K562 (cell line): ENCODE measurements at regions not wholly inside any gene's neighbourhood (a gene's known extent, or its start where the extent isn't known, plus 50 kb on each side); places are given as distances from the start of the nearest gene placed in this dataset.

Experiments
- ATAC-seq: fragments of 200-7000 bp; cut with Tn5 transposase; 3 replicates; pipeline ENCODE4 v1.9.1; 2020; ENCODE audit warnings: moderate library complexity
- BruUV-seq: library from RNA; stranded (reverse); fragments of 400-500 nt; replicated peaks from 2 replicates; lab custom pipeline; 2021; lab: Mats Ljungman, UMichigan
- CTCF ChIA-PET: fragments of 300-600 bp; formaldehyde crosslinking; extraction: SDS; loops from one replicate; lab custom pipeline; 2021; ENCODE audit warnings: low intra/inter-chr PET ratio; lab: Yijun Ruan, JAX
- POLR2A ChIA-PET: fragments of 300-600, 350-650 bp; sonication (Branson Sonifier 250); formaldehyde crosslinking; extraction: SDS; loops from one replicate; lab custom pipeline; 2021; ENCODE audit warnings: antibody characterized with exemption, inconsistent platforms; lab: Yijun Ruan, JAX
- DNase-seq, 4 experiments: peaks; one replicate each; pipeline versions ENCODE4 v3.0.0 to v3.0.0-alpha.2; 2011 to 2018; ENCODE audit warnings: low spot score in 3 of 4, mixed read lengths in 3 of 4; ENCODE audit errors: extremely low read depth in 1 of 4
- FAIRE-seq: peaks from 2 replicates; lab custom pipeline; 2011; peaks lifted over from hg19 to GRCh38; lab: Jason Lieb, UNC
- H2AFZ ChIP-seq: 2 replicates; pipeline ENCODE4 v1.6.0; 2011; ENCODE audit warnings: low read depth, low read length, control low read depth, inconsistent platforms
- H3K27ac ChIP-seq: fragments of 200-600 bp; 3 replicates; pipeline ENCODE4 v1.8.0; 2011; ENCODE audit warnings: low read depth, mild to moderate bottlenecking, control low read depth, inconsistent platforms, low read length, moderate library complexity, mixed read lengths; ENCODE audit errors: extremely low read depth
- H3K27me3 ChIP-seq, 2 experiments: fragments of 300-600 bp in 1 of 2; 2 replicates in 1 of 2; 3 replicates in 1 of 2; pipeline versions ENCODE4 v1.6.0 to v1.8.0; 2011; ENCODE audit warnings: inconsistent platforms in 2 of 2, low read length in 2 of 2, mild to moderate bottlenecking in 1 of 2, mixed read lengths in 1 of 2, moderate library complexity in 1 of 2; ENCODE audit not compliant: control insufficient read depth in 2 of 2, insufficient read depth in 2 of 2
- H3K36me3 ChIP-seq: fragments of 300-600 bp; 3 replicates; pipeline ENCODE4 v1.8.0; 2011; ENCODE audit warnings: mild to moderate bottlenecking, low read length, inconsistent platforms; ENCODE audit not compliant: control insufficient read depth, insufficient read depth
- H3K4me1 ChIP-seq, 2 experiments: fragments of 200-600 bp in 1 of 2; replicated peaks in 1 of 2; 2 replicates in 1 of 2; 3 replicates in 1 of 2; pipeline versions ENCODE4 v1.5.1 to v1.8.0; 2011; ENCODE audit warnings: inconsistent platforms in 2 of 2, low read length in 2 of 2, mild to moderate bottlenecking in 1 of 2, mixed read lengths in 1 of 2, moderate library complexity in 1 of 2; ENCODE audit not compliant: control insufficient read depth in 2 of 2, insufficient read depth in 2 of 2
- H3K4me2 ChIP-seq: 2 replicates; pipeline ENCODE4 v1.6.1; 2011; ENCODE audit warnings: low read length, control low read depth, inconsistent platforms, mixed read lengths; ENCODE audit not compliant: insufficient read depth
- H3K4me3 ChIP-seq: fragments of 200-600 bp; sonication (generic), shearing (Covaris generic); 2 replicates; pipeline ENCODE4 v1.5.1; 2016; ENCODE audit warnings: control low read depth, inconsistent platforms
- H3K79me2 ChIP-seq: fragments of 200-600 bp; 3 replicates; pipeline ENCODE4 v1.8.0; 2011; ENCODE audit warnings: low read length, inconsistent platforms; ENCODE audit not compliant: control insufficient read depth, insufficient read depth
- H3K9ac ChIP-seq, 2 experiments: 2 replicates each; pipeline versions ENCODE4 v1.6.0 to v1.6.1; 2011; ENCODE audit warnings: low read depth in 2 of 2, low read length in 2 of 2, control low read depth in 1 of 2, inconsistent platforms in 1 of 2, mild to moderate bottlenecking in 1 of 2, mixed read lengths in 1 of 2; ENCODE audit not compliant: insufficient read depth in 1 of 2
- H3K9me1 ChIP-seq: one replicate; pipeline ENCODE4 v1.6.0; 2011; ENCODE audit warnings: inconsistent platforms, mild to moderate bottlenecking, low read length, moderate library complexity; ENCODE audit not compliant: control insufficient read depth, insufficient read depth
- H3K9me3 ChIP-seq: replicated peaks from 2 replicates; pipeline ENCODE4 v1.5.1; 2011; ENCODE audit warnings: low read depth, low read length, inconsistent platforms; ENCODE audit not compliant: control insufficient read depth, insufficient read depth
- H4K20me1 ChIP-seq: replicated peaks from 2 replicates; pipeline ENCODE4 v1.6.1; 2011; ENCODE audit warnings: low read length, inconsistent platforms, mixed read lengths; ENCODE audit not compliant: control insufficient read depth, insufficient read depth
- CBX3 ChIP-seq, 2 experiments: IDR thresholded peaks; 1 replicate in 1 of 2; 2 replicates in 1 of 2; pipeline ENCODE4 v1.6.1; 2012; ENCODE audit warnings: inconsistent platforms in 2 of 2, low read length in 2 of 2, borderline replicate concordance in 1 of 2, control low read depth in 1 of 2
- HCFC1 ChIP-seq: IDR thresholded peaks from 2 replicates; pipeline ENCODE4 v1.6.1; 2012; ENCODE audit warnings: low read depth, low read length, improper control_type of control experiment
- HLTF ChIP-seq: fragments of 450-650 bp; IDR thresholded peaks from 2 replicates; pipeline ENCODE4 v1.6.1; 2016
- KAT8 ChIP-seq: fragments of 450-650 bp; IDR thresholded peaks from 2 replicates; pipeline ENCODE4 v1.6.1; 2016; ENCODE audit warnings: low read depth, mild to moderate bottlenecking
- LCOR ChIP-seq: sonication (generic); formaldehyde crosslinking; IDR thresholded peaks from 2 replicates; pipeline ENCODE4 v1.8.0; 2022; ENCODE audit warnings: mild to moderate bottlenecking, missing genetic modification reagents
- MLX ChIP-seq, 2 experiments: fragments of 450-650 bp in 1 of 2; sonication (generic) in 1 of 2; formaldehyde crosslinking; conservative IDR thresholded peaks; 2 replicates each; pipeline versions ENCODE4 v1.4.0 to v1.8.1; 2020 to 2022; ENCODE audit warnings: mild to moderate bottlenecking in 1 of 2, missing genetic modification reagents in 1 of 2
- NCOR1 ChIP-seq: fragments of 450-650 bp; IDR thresholded peaks from 2 replicates; pipeline ENCODE4 v1.6.1; 2016; ENCODE audit warnings: mild to moderate bottlenecking, moderate library complexity
- NFIC ChIP-seq: fragments of 450-650 bp; IDR thresholded peaks from 2 replicates; pipeline ENCODE4 v1.6.1; 2017; ENCODE audit warnings: mild to moderate bottlenecking, inconsistent platforms
- PYGO2 ChIP-seq: fragments of 450-650 bp; IDR thresholded peaks from 2 replicates; pipeline ENCODE4 v1.6.1; 2016; ENCODE audit warnings: mild to moderate bottlenecking, missing genetic modification characterization, moderate library complexity, missing compliant biosample characterization
- SOX6 ChIP-seq: fragments of 450-650 bp; IDR thresholded peaks from 2 replicates; pipeline ENCODE4 v1.6.1; 2014; ENCODE audit warnings: mild to moderate bottlenecking
- SRSF9 ChIP-seq: fragments of 200-400 bp; formaldehyde crosslinking; IDR thresholded peaks from 2 replicates; pipeline ENCODE4 v1.6.1; 2017; ENCODE audit warnings: low read depth, low read length, borderline replicate concordance
- STAG1 ChIP-seq: sonication (generic); formaldehyde crosslinking; IDR thresholded peaks from 2 replicates; pipeline ENCODE4 v1.5.0; 2020; ENCODE audit warnings: missing genetic modification reagents, borderline replicate concordance
- ZNF217 ChIP-seq: sonication (generic); formaldehyde crosslinking; IDR thresholded peaks from 2 replicates; pipeline ENCODE4 v1.8.0; 2022; ENCODE audit warnings: mild to moderate bottlenecking, missing genetic modification reagents
- ZNF561 ChIP-seq: fragments of 450-650 bp; formaldehyde crosslinking; conservative IDR thresholded peaks from 2 replicates; pipeline ENCODE4 v1.4.0; 2020; ENCODE audit warnings: mild to moderate bottlenecking, moderate library complexity
- WGBS: fragments of 100-300 bp; shearing (Covaris generic); methylation state at CpG from one replicate; pipeline ENCODE4 v1.1.6; 2016; ENCODE audit warnings: low coverage, mixed read lengths; ENCODE audit not compliant: insufficient coverage; ENCODE audit errors: missing lambda C conversion rate; 5-methylcytosine and 5-hydroxymethylcytosine counted together
- in situ Hi-C: fragments of 300-500 bp; cut with MboI; formaldehyde crosslinking; loops from 4 replicates; pipeline ENCODE4 v1.15.0; 2018; ENCODE audit warnings: inconsistent platforms, mixed read lengths
- intact Hi-C: fragments of 100-400 bp; cut with micrococcal nuclease; formaldehyde crosslinking; loops from 2 replicates; pipeline ENCODE4 v1.14.2; 2022
- TF ChIP-seq, protein P1 (sequence below): fragments of 450-650 bp; IDR thresholded peaks from 2 replicates; pipeline ENCODE4 v1.6.1; 2016; ENCODE audit warnings: low read depth, mild to moderate bottlenecking, moderate library complexity
- TF ChIP-seq, protein P2 (sequence below): fragments of 450-650 bp; formaldehyde crosslinking; IDR thresholded peaks from 2 replicates; pipeline ENCODE4 v1.4.0; 2020; ENCODE audit warnings: mild to moderate bottlenecking, moderate library complexity

DNA sequence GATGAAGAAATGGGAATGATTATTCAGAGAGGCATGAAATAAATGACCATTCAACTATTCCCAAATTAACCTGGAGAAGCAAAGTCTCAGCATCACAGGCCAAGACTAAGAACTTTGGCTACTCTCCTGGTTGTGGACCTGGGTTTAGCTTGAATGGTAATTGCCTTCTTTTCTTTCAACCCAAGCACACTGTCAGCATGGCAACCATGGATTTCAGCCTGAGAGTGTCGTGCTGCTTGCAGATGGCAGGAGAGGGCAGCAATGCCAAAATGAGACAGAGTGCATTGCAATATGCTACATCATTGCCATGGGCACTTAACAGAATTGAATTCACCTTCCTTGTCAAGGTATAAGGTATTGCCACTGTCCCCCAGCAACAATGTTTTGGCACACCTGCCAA, 767.2 kb downstream of the REEP3 start:
- TF ChIP-seq NCOR1 (no peak), PYGO2 (tag) (no peak), NFIC (no peak), SRSF9 (no peak), HLTF (no peak), SOX6 (no peak), LCOR (no peak), ZNF217 (CRISPR knock-in tag) (no peak), MLX (CRISPR knock-in tag; conservative IDR thresholded peaks at IDR 0.05) (no peak), ZNF561 (CRISPR knock-in tag) (no peak), CBX3 (IDR thresholded peaks at IDR 0.05; ENCODE audit: borderline replicate concordance in 1 of 2, low read length in 2 of 2) (no peak), HCFC1 (no peak), KAT8 (no peak), STAG1 (CRISPR knock-in tag) (no peak)
- TF ChIP-seq, protein P1, sequence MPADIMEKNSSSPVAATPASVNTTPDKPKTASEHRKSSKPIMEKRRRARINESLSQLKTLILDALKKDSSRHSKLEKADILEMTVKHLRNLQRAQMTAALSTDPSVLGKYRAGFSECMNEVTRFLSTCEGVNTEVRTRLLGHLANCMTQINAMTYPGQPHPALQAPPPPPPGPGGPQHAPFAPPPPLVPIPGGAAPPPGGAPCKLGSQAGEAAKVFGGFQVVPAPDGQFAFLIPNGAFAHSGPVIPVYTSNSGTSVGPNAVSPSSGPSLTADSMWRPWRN: no peak
- TF ChIP-seq, protein P2, sequence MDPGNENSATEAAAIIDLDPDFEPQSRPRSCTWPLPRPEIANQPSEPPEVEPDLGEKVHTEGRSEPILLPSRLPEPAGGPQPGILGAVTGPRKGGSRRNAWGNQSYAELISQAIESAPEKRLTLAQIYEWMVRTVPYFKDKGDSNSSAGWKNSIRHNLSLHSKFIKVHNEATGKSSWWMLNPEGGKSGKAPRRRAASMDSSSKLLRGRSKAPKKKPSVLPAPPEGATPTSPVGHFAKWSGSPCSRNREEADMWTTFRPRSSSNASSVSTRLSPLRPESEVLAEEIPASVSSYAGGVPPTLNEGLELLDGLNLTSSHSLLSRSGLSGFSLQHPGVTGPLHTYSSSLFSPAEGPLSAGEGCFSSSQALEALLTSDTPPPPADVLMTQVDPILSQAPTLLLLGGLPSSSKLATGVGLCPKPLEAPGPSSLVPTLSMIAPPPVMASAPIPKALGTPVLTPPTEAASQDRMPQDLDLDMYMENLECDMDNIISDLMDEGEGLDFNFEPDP (CRISPR knock-in tag): no peak
- TF ChIP-seq, all 486 proteins: peak for 0
- Histone ChIP-seq H4K20me1 (no peaks in the 10 kb centered on the region), H3K9me1 (no peaks in the 10 kb centered on the region), H3K4me3 (no peak overlapping the region), H2AFZ (no peak overlapping the region), H3K27ac (no peak overlapping the region), H3K4me2 (no peak overlapping the region), H3K9ac (no peak overlapping the region), H3K36me3 (no peaks in the 10 kb centered on the region), H3K4me1 (no peaks in the 10 kb centered on the region), H3K79me2 (no peaks in the 10 kb centered on the region), H3K27me3 (no peaks in the 10 kb centered on the region), H3K9me3 (no peaks in the 10 kb centered on the region)
- intact Hi-C loops (no loop called here), in situ Hi-C loops (no loop called here)
- ATAC-seq (no peak), DNase-seq (no peak), FAIRE-seq (no peak)
- BruUV-seq: no TSS peak
- POLR2A ChIA-PET: interaction anchor here (0.6 kb wide), 1 partner anchor 37 kb away, joined by 4 read pairs; no protein-coding TSS in a partner anchor
- CTCF ChIA-PET: no interaction called here
- 0% methylated on average over 1 of the region's 1 CpG for WGBS
